ENCODE measurements at regions not wholly inside any gene's neighbourhood (a gene's known extent, or its start where the extent isn't known, plus 50 kb on each side); places are given as distances from the start of the nearest gene placed in this dataset.
"Not testable (repeated sequence)": the region's sequence is repeated elsewhere in the genome, so short reads cannot be mapped to it uniquely, and the experiment has no call there.

- no peak for DNase-seq
Observed at GRCh38 chr9:38253200-38253599, 139.3 kb upstream of the ALDH1B1 start.

GRCh38 chr9:38251036-38251860 is 141.3 kb upstream of the ALDH1B1 start:
- DNase-seq = no peak

GRCh38 chr9:38250279-38251035 is 142.0 kb upstream of the ALDH1B1 start:
- DNase-seq = no peak

- no peak for DNase-seq
Observed at GRCh38 chr9:38249587-38250210, 142.8 kb upstream of the ALDH1B1 start.

GRCh38 chr9:38249049-38249448 is 143.5 kb upstream of the ALDH1B1 start:
- DNase-seq = no peak

- no peak for DNase-seq
Observed at GRCh38 chr9:38246833-38247232, 145.7 kb upstream of the ALDH1B1 start.

GRCh38 chr9:38244971-38245370 is 147.5 kb upstream of the ALDH1B1 start:
- no peak for DNase-seq

GRCh38 chr9:38243993-38244392 is 148.5 kb upstream of the ALDH1B1 start:
- DNase-seq = no peak

- DNase-seq = not testable (repeated sequence)
Observed at GRCh38 chr9:38242151-38242550, 150.4 kb upstream of the ALDH1B1 start.

- no peak for DNase-seq
Observed at GRCh38 chr9:38240051-38240450, 152.5 kb upstream of the ALDH1B1 start.

- DNase-seq = no peak
Observed at GRCh38 chr9:38235244-38235643, 157.3 kb upstream of the ALDH1B1 start.

GRCh38 chr9:38234479-38235170 is 157.9 kb upstream of the ALDH1B1 start:
- no peak for DNase-seq

GRCh38 chr9:38233796-38234355 is 158.6 kb upstream of the ALDH1B1 start:
- no peak for DNase-seq

GRCh38 chr9:38233343-38233742 is 159.2 kb upstream of the ALDH1B1 start:
- DNase-seq = no peak

- DNase-seq = no peak
Observed at GRCh38 chr9:38232895-38233294, 159.6 kb upstream of the ALDH1B1 start.

GRCh38 chr9:38229504-38230155 is 160.6 kb upstream of the SHB start:
- no peak for DNase-seq

GRCh38 chr9:38229104-38229500 is 160.1 kb upstream of the SHB start:
- no peak for DNase-seq

- no peak for DNase-seq
Observed at GRCh38 chr9:38228331-38229103, 159.5 kb upstream of the SHB start.

GRCh38 chr9:38227656-38228055 is 158.6 kb upstream of the SHB start:
- DNase-seq = no peak

- DNase-seq = peak in 1 of 2 experiments; percentile 1
Observed at GRCh38 chr9:38227061-38227540, 158.1 kb upstream of the SHB start.

- DNase-seq = no peak
Observed at GRCh38 chr9:38226491-38226951, 157.5 kb upstream of the SHB start.

All from AML-193 (cell line).